Testis (tissue), 2 donors: ENCODE measurements at regions not wholly inside any gene's neighbourhood (a gene's known extent, or its start where the extent isn't known, plus 50 kb on each side); places are given as distances from the start of the nearest gene placed in this dataset.

ENCODE experiments used
- DNase-seq: peaks from one replicate; pipeline ENCODE4 v3.0.0-alpha.2; 2019
- H3K27ac ChIP-seq, 2 donors: fragments of 200-600 bp; sonication (generic); one replicate each; pipeline ENCODE4 v1.5.1; 2019
- H3K27me3 ChIP-seq: fragments of 200-600 bp; sonication (generic); one replicate; pipeline ENCODE4 v1.5.1; 2019
- H3K36me3 ChIP-seq: fragments of 200-600 bp; sonication (generic); one replicate; pipeline ENCODE4 v1.5.1; 2017; ENCODE audit warnings: low read depth; ENCODE audit errors: missing control alignments
- H3K4me1 ChIP-seq: fragments of 200-600 bp; sonication (generic); one replicate; pipeline ENCODE4 v1.5.1; 2019
- H3K4me3 ChIP-seq, 2 donors: fragments of 200-600 bp; sonication (generic); one replicate each; pipeline ENCODE4 v1.5.1; 2017 to 2019
- H3K9me3 ChIP-seq: fragments of 200-600 bp; sonication (generic); one replicate; pipeline ENCODE4 v1.5.1; 2017
- POLR2A ChIP-seq: fragments of 450-650 bp; IDR thresholded peaks from one replicate; pipeline ENCODE4 v1.6.1; 2017; ENCODE audit warnings: antibody characterized with exemption, mild to moderate bottlenecking, moderate library complexity
- WGBS, 2 donors: methylation state at CpG; one replicate each; pipeline ENCODE4 v1.1.5; 2018; 5-methylcytosine and 5-hydroxymethylcytosine counted together
- intact Hi-C: fragments of 100-400 bp; cut with DNase I; formaldehyde crosslinking; loops from one replicate; pipeline ENCODE4 v1.15.1; 2023; ENCODE audit warnings: low total_unique reads
- TF ChIP-seq, protein P1 (sequence below), 3 experiments: fragments of 450-650 bp in 2 of 3; fragments of 200-600 bp in 1 of 3; sonication (generic) in 1 of 3; IDR thresholded peaks; one replicate each; pipeline ENCODE4 v1.5.1; 2016 to 2019; ENCODE audit warnings: antibody characterized with exemption in 3 of 3, mild to moderate bottlenecking in 2 of 3, moderate library complexity in 1 of 3

GRCh38 chr20:6509374-6509773 is 258.1 kb upstream of the BMP2 start:
- no peaks in the 10 kb centered on the region for H3K27me3 ChIP-seq
- no peaks in the 10 kb centered on the region for H3K9me3 ChIP-seq
- 55 to 100% methylated on average over 1 of the region's 1 CpG for WGBS, 2 donors
- no peak overlapping the region for H3K4me3 ChIP-seq
- H3K36me3 ChIP-seq, result no peaks in the 10 kb centered on the region
- TF ChIP-seq, protein P1, sequence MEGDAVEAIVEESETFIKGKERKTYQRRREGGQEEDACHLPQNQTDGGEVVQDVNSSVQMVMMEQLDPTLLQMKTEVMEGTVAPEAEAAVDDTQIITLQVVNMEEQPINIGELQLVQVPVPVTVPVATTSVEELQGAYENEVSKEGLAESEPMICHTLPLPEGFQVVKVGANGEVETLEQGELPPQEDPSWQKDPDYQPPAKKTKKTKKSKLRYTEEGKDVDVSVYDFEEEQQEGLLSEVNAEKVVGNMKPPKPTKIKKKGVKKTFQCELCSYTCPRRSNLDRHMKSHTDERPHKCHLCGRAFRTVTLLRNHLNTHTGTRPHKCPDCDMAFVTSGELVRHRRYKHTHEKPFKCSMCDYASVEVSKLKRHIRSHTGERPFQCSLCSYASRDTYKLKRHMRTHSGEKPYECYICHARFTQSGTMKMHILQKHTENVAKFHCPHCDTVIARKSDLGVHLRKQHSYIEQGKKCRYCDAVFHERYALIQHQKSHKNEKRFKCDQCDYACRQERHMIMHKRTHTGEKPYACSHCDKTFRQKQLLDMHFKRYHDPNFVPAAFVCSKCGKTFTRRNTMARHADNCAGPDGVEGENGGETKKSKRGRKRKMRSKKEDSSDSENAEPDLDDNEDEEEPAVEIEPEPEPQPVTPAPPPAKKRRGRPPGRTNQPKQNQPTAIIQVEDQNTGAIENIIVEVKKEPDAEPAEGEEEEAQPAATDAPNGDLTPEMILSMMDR (IDR thresholded peaks at IDR 0.05), result no peak
- no peak for TF ChIP-seq POLR2A
- no peak for DNase-seq
- intact Hi-C loops, result no loop called here
- H3K4me1 ChIP-seq, result no peaks in the 10 kb centered on the region
- H3K27ac ChIP-seq, result no peak overlapping the region

DNA sequence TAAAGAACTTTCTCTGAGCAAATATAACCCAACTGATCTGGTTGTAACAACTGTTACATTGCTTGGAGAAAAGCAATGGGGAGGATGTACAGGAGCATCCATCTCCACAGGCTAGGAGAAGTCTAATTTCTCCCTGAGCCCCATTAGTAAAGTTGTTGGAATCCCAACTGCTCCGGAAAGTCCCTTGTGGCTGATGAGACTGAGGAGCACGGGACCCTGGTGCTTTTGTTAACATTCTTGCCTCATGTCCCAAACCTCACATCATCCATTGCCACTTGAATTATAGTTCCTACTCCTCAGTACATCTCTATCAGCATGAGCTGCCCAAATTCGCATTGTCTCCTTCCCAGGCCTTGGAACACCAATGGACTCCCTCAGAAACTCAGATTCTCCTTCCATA is 260.6 kb upstream of the BMP2 start:
- Histone ChIP-seq H3K9me3 (no peaks in the 10 kb centered on the region), H3K4me3 (no peak overlapping the region), H3K27me3 (no peaks in the 10 kb centered on the region), H3K36me3 (no peaks in the 10 kb centered on the region), H3K27ac (no peak overlapping the region), H3K4me1 (no peaks in the 10 kb centered on the region)
- TF ChIP-seq, protein P1 (IDR thresholded peaks at IDR 0.05), result no peak
- TF ChIP-seq POLR2A, result no peak
- 62 to 91% methylated on average over 3 of the region's 3 CpGs for WGBS, 2 donors
- intact Hi-C loops, result no loop called here
- DNase-seq, result no peak

GRCh38 chr20:6504826-6505225 is 262.7 kb upstream of the BMP2 start:
- DNase-seq, result no peak
- WGBS, 2 donors, result 88 to 94% methylated on average over 7 of the region's 7 CpGs
- Histone ChIP-seq H3K9me3 (no peaks in the 10 kb centered on the region), H3K4me1 (no peaks in the 10 kb centered on the region), H3K27ac (no peak overlapping the region), H3K27me3 (no peaks in the 10 kb centered on the region), H3K36me3 (no peaks in the 10 kb centered on the region), H3K4me3 (no peak overlapping the region)
- no peak for TF ChIP-seq POLR2A
- TF ChIP-seq, protein P1 (IDR thresholded peaks at IDR 0.05), result no peak
- intact Hi-C loops, result no loop called here

DNA sequence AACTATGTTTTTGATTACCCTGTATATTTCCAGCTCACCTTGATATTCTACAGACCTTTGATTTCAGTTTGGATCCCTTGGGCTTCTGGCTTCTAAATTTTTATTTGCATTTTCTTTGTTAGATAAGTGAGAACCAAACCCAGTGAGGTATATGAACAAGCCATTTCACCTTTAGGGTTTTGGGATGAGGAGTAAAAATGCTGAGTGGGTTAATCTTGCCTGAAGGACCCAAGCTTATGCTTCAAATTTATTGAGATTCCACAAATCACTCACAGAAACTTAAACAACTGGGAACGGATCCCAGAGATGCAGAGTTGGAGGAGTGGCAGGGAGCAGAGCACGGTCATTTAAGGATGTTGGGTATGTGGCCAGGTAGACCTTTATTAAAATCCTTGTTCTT is 263.3 kb upstream of the BMP2 start:
- 42 to 68% methylated on average over 2 of the region's 2 CpGs for WGBS, 2 donors
- Histone ChIP-seq H3K9me3 (no peaks in the 10 kb centered on the region), H3K4me1 (no peaks in the 10 kb centered on the region), H3K27ac (no peak overlapping the region), H3K27me3 (no peaks in the 10 kb centered on the region), H3K4me3 (no peak overlapping the region), H3K36me3 (no peaks in the 10 kb centered on the region)
- intact Hi-C loops, result no loop called here
- TF ChIP-seq POLR2A, result no peak
- TF ChIP-seq, protein P1 (IDR thresholded peaks at IDR 0.05), result no peak
- no peak for DNase-seq

DNA sequence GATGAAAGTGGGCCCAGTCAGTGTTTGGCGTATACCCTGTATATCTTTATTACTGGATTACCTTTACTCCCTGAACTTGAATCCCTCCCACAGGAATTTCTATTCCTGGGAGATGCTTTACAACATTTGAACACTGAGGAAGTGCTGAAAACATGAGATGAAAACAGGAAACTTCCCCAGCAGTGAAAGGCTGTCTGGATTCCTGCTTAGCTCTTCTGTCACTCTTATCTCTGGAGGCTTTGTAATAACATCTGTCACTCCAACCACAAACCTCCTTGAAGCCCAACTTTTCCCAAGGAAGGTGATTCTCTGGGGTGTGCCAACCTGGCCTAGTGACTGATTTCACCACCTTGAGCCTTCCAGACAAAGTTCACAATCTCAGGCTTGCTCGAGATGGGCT is 264.5 kb upstream of the BMP2 start:
- intact Hi-C loops, result no loop called here
- H3K9me3 ChIP-seq, result no peaks in the 10 kb centered on the region
- H3K36me3 ChIP-seq, result no peaks in the 10 kb centered on the region
- no peaks in the 10 kb centered on the region for H3K27me3 ChIP-seq
- no peak for DNase-seq
- TF ChIP-seq, protein P1 (IDR thresholded peaks at IDR 0.05), result no peak
- no peak for TF ChIP-seq POLR2A
- 74 to 91% methylated on average over 2 of the region's 2 CpGs for WGBS, 2 donors
- H3K4me1 ChIP-seq, result no peaks in the 10 kb centered on the region
- no peak overlapping the region for H3K27ac ChIP-seq
- H3K4me3 ChIP-seq, result no peak overlapping the region
